ENCODE measurements at regions not wholly inside any gene's neighbourhood (a gene's known extent, or its start where the extent isn't known, plus 50 kb on each side); places are given as distances from the start of the nearest gene placed in this dataset.

DNA sequence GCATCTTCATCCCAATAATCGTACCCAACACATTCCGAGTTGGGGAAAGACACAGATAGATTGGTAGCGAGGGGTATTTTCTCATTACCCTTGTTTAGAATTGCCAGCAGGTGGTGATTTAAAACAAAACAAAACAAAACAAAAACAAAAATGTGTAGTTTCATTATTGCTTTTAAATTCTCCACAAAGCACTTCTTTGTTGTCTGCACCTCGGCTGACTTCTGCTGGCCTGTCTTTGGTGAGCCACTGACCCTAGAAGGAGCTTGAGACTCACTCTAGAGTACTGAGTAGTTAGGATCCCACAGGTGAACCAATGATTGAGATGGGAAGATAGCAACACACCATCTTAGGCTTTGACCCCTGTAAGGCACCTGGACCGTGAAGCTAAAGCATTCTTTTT, 105.4 kb upstream of the BET1 start:
- no peak for TF ChIP-seq POLR2A (IDR thresholded peaks at IDR 0.05)
- TF ChIP-seq, protein P1, sequence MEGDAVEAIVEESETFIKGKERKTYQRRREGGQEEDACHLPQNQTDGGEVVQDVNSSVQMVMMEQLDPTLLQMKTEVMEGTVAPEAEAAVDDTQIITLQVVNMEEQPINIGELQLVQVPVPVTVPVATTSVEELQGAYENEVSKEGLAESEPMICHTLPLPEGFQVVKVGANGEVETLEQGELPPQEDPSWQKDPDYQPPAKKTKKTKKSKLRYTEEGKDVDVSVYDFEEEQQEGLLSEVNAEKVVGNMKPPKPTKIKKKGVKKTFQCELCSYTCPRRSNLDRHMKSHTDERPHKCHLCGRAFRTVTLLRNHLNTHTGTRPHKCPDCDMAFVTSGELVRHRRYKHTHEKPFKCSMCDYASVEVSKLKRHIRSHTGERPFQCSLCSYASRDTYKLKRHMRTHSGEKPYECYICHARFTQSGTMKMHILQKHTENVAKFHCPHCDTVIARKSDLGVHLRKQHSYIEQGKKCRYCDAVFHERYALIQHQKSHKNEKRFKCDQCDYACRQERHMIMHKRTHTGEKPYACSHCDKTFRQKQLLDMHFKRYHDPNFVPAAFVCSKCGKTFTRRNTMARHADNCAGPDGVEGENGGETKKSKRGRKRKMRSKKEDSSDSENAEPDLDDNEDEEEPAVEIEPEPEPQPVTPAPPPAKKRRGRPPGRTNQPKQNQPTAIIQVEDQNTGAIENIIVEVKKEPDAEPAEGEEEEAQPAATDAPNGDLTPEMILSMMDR (IDR thresholded peaks at IDR 0.05): no peak

All from testis (tissue), 2 donors.